ENCODE measurements at regions not wholly inside any gene's neighbourhood (a gene's known extent, or its start where the extent isn't known, plus 50 kb on each side); places are given as distances from the start of the nearest gene placed in this dataset.

- TF ChIP-seq CTCF (IDR thresholded peaks at IDR 0.05) (no peak), POLR2A (IDR thresholded peaks at IDR 0.05) (no peak), POLR2AphosphoS5 (IDR thresholded peaks at IDR 0.05; ENCODE audit: insufficient read depth in 1 of 2, low read depth in 1 of 2) (no peak)
Measured at GRCh38 chr14:81605660-81606059, 72.0 kb upstream of the SEL1L start.

All from vagina (tissue), 2 donors.